WTC11 (cell line): ENCODE measurements at regions not wholly inside any gene's neighbourhood (a gene's known extent, or its start where the extent isn't known, plus 50 kb on each side); places are given as distances from the start of the nearest gene placed in this dataset.

Source experiments
- ATF1 ChIP-seq: sonication (generic); formaldehyde crosslinking; IDR thresholded peaks from 2 replicates; pipeline ENCODE4 v1.8.1; 2023; ENCODE audit warnings: mild to moderate bottlenecking, moderate library complexity, missing genetic modification reagents
- CREB1 ChIP-seq: sonication (generic); formaldehyde crosslinking; IDR thresholded peaks from 2 replicates; pipeline ENCODE4 v1.8.0; 2023; ENCODE audit warnings: mild to moderate bottlenecking, missing genetic modification reagents
- CTCF ChIP-seq: fragments of 200-600 bp; IDR thresholded peaks from 2 replicates; pipeline ENCODE4 v1.8.0; 2022; ENCODE audit warnings: antibody characterized with exemption
- E2F1 ChIP-seq: sonication (generic); formaldehyde crosslinking; IDR thresholded peaks from 2 replicates; pipeline ENCODE4 v1.8.0; 2022; ENCODE audit warnings: mild to moderate bottlenecking, missing genetic modification reagents
- ETV6 ChIP-seq: sonication (generic); formaldehyde crosslinking; IDR thresholded peaks from 2 replicates; pipeline ENCODE4 v1.8.1; 2022; ENCODE audit warnings: mild to moderate bottlenecking, missing genetic modification reagents
- FOXK1 ChIP-seq: sonication (generic); formaldehyde crosslinking; IDR thresholded peaks from 2 replicates; pipeline ENCODE4 v1.8.0; 2022; ENCODE audit warnings: mild to moderate bottlenecking, moderate library complexity, missing genetic modification reagents
- KAT7 ChIP-seq: sonication (generic); formaldehyde crosslinking; IDR thresholded peaks from 2 replicates; pipeline ENCODE4 v1.8.1; 2023; ENCODE audit warnings: missing genetic modification reagents, mild to moderate bottlenecking, borderline replicate concordance
- MAX ChIP-seq: sonication (generic); formaldehyde crosslinking; IDR thresholded peaks from 2 replicates; pipeline ENCODE4 v1.8.0; 2022; ENCODE audit warnings: mild to moderate bottlenecking, missing genetic modification reagents
- RORB ChIP-seq: fragments of 250-450 bp; sonication (Bioruptor Pico); IDR thresholded peaks from 2 replicates; pipeline ENCODE4 v1.9.0; 2021; ENCODE audit warnings: mild to moderate bottlenecking
- SP1 ChIP-seq: sonication (generic); formaldehyde crosslinking; conservative IDR thresholded peaks from 2 replicates; pipeline ENCODE4 v1.8.1; 2022; ENCODE audit warnings: missing genetic modification reagents
- STAT6 ChIP-seq: sonication (generic); formaldehyde crosslinking; conservative IDR thresholded peaks from 2 replicates; pipeline ENCODE4 v1.8.1; 2023; ENCODE audit warnings: mild to moderate bottlenecking, low read depth, missing genetic modification reagents, moderate library complexity
- TEAD4 ChIP-seq: sonication (generic); formaldehyde crosslinking; IDR thresholded peaks from 2 replicates; pipeline ENCODE4 v1.8.0; 2022; ENCODE audit warnings: mild to moderate bottlenecking, missing genetic modification reagents
- TF ChIP-seq, protein P1 (sequence below): sonication (generic); formaldehyde crosslinking; IDR thresholded peaks from 2 replicates; pipeline ENCODE4 v1.8.1; 2023; ENCODE audit warnings: mild to moderate bottlenecking, missing genetic modification reagents, moderate library complexity

- TF ChIP-seq CTCF (no peak), ETV6 (CRISPR knock-in tag) (no peak), STAT6 (CRISPR knock-in tag) (no peak), FOXK1 (CRISPR knock-in tag) (no peak), CREB1 (no peak), SP1 (no peak), MAX (CRISPR knock-in tag) (no peak), ATF1 (CRISPR knock-in tag) (no peak), KAT7 (CRISPR knock-in tag) (no peak), E2F1 (CRISPR knock-in tag) (no peak), RORB (CRISPR knock-in tag) (no peak), TEAD4 (CRISPR knock-in tag) (no peak)
- TF ChIP-seq, protein P1, sequence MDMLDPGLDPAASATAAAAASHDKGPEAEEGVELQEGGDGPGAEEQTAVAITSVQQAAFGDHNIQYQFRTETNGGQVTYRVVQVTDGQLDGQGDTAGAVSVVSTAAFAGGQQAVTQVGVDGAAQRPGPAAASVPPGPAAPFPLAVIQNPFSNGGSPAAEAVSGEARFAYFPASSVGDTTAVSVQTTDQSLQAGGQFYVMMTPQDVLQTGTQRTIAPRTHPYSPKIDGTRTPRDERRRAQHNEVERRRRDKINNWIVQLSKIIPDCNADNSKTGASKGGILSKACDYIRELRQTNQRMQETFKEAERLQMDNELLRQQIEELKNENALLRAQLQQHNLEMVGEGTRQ (CRISPR knock-in tag) = no peak
Measured at GRCh38 chrX:99192421-99192820, 1217.7 kb downstream of the PCDH19 start.
